ENCODE measurements at regions not wholly inside any gene's neighbourhood (a gene's known extent, or its start where the extent isn't known, plus 50 kb on each side); places are given as distances from the start of the nearest gene placed in this dataset.

GRCh38 chr5:109483395-109483971 lies 73.7 kb upstream of the PJA2 start:
- DNase-seq: no peak
- no peak overlapping the region for H3K4me3 ChIP-seq (ENCODE audit: insufficient read depth, low read depth, low read length)
- no peaks in the 10 kb centered on the region for H3K36me3 ChIP-seq (replicated peaks; ENCODE audit: control insufficient read depth, insufficient read depth, low read length)

GRCh38 chr5:109482748-109483147 lies 73.0 kb upstream of the PJA2 start:
- no peaks in the 10 kb centered on the region for H3K36me3 ChIP-seq (replicated peaks; ENCODE audit: control insufficient read depth, insufficient read depth, low read length)
- no peak overlapping the region for H3K4me3 ChIP-seq (ENCODE audit: insufficient read depth, low read depth, low read length)
- H3K27me3 ChIP-seq (ENCODE audit: control insufficient read depth, insufficient read depth, low read length): no peaks in the 10 kb centered on the region
- no peak for DNase-seq

More at GRCh38 chr5:109483395-109483971, 73.7 kb upstream of the PJA2 start:
- no peaks in the 10 kb centered on the region for H3K27me3 ChIP-seq (ENCODE audit: control insufficient read depth, insufficient read depth, low read length)

- DNase-seq: no peak
- H3K36me3 ChIP-seq (replicated peaks; ENCODE audit: control insufficient read depth, insufficient read depth, low read length): no peaks in the 10 kb centered on the region
These were observed 69.6 kb upstream of the PJA2 start for GRCh38 chr5:109479260-109479860.

GRCh38 chr5:109478830-109479229 lies 69.1 kb upstream of the PJA2 start:
- no peak for DNase-seq
- no peak overlapping the region for H3K4me3 ChIP-seq (ENCODE audit: insufficient read depth, low read depth, low read length)
- H3K27me3 ChIP-seq (ENCODE audit: control insufficient read depth, insufficient read depth, low read length): no peaks in the 10 kb centered on the region
- H3K36me3 ChIP-seq (replicated peaks; ENCODE audit: control insufficient read depth, insufficient read depth, low read length): no peaks in the 10 kb centered on the region

More at GRCh38 chr5:109479260-109479860, 69.6 kb upstream of the PJA2 start:
- Histone ChIP-seq H3K4me3 (ENCODE audit: insufficient read depth, low read depth, low read length) (no peak overlapping the region), H3K27me3 (ENCODE audit: control insufficient read depth, insufficient read depth, low read length) (no peaks in the 10 kb centered on the region)

- Histone ChIP-seq H3K36me3 (replicated peaks; ENCODE audit: control insufficient read depth, insufficient read depth, low read length) (no peaks in the 10 kb centered on the region), H3K4me3 (ENCODE audit: insufficient read depth, low read depth, low read length) (no peak overlapping the region), H3K27me3 (ENCODE audit: control insufficient read depth, insufficient read depth, low read length) (no peaks in the 10 kb centered on the region)
- DNase-seq: no peak
These were observed 66.5 kb upstream of the PJA2 start for GRCh38 chr5:109476292-109476691.

- Histone ChIP-seq H3K27me3 (ENCODE audit: control insufficient read depth, insufficient read depth, low read length) (no peaks in the 10 kb centered on the region), H3K4me3 (ENCODE audit: insufficient read depth, low read depth, low read length) (no peak overlapping the region), H3K36me3 (replicated peaks; ENCODE audit: control insufficient read depth, insufficient read depth, low read length) (no peaks in the 10 kb centered on the region)
- DNase-seq: no peak
These were observed 60.3 kb upstream of the PJA2 start for GRCh38 chr5:109469896-109470662.

- peak; percentile 43 for DNase-seq
- Histone ChIP-seq H3K27me3 (ENCODE audit: control insufficient read depth, insufficient read depth, low read length) (no peaks in the 10 kb centered on the region), H3K4me3 (ENCODE audit: insufficient read depth, low read depth, low read length) (no peak overlapping the region), H3K36me3 (replicated peaks; ENCODE audit: control insufficient read depth, insufficient read depth, low read length) (no peaks in the 10 kb centered on the region)
These were observed 59.1 kb upstream of the PJA2 start for GRCh38 chr5:109468737-109469420.

- no peaks in the 10 kb centered on the region for H3K27me3 ChIP-seq (ENCODE audit: control insufficient read depth, insufficient read depth, low read length)
- H3K4me3 ChIP-seq (ENCODE audit: insufficient read depth, low read depth, low read length): no peak overlapping the region
- H3K36me3 ChIP-seq (replicated peaks; ENCODE audit: control insufficient read depth, insufficient read depth, low read length): no peaks in the 10 kb centered on the region
- DNase-seq: no peak
These were observed 58.5 kb upstream of the PJA2 start for GRCh38 chr5:109468288-109468676.

- no peak for DNase-seq
- H3K36me3 ChIP-seq (replicated peaks; ENCODE audit: control insufficient read depth, insufficient read depth, low read length): no peaks in the 10 kb centered on the region
- no peaks in the 10 kb centered on the region for H3K27me3 ChIP-seq (ENCODE audit: control insufficient read depth, insufficient read depth, low read length)
- no peak overlapping the region for H3K4me3 ChIP-seq (ENCODE audit: insufficient read depth, low read depth, low read length)
These were observed 57.3 kb upstream of the PJA2 start for GRCh38 chr5:109467058-109467457.
